Body of pancreas (tissue), 4 donors: ENCODE measurements at regions not wholly inside any gene's neighbourhood (a gene's known extent, or its start where the extent isn't known, plus 50 kb on each side); places are given as distances from the start of the nearest gene placed in this dataset.
A peak's percentile ranks its signal among the peaks of the same experiment; 100 is the strongest.

Experiments
- ATAC-seq: fragments of 150-250 bp; one replicate; pipeline ENCODE4 v1.9.1; 2016
- DNase-seq, 4 donors: peaks; one replicate each; pipeline ENCODE4 v3.0.0-alpha.2; 2019
- H3K27ac ChIP-seq, 4 donors: fragments of 200-600 bp; sonication (generic); 1 replicate in 3 of 4; 2 replicates in 1 of 4; pipeline versions ENCODE4 v1.5.1 to v1.6.1; 2016 to 2019; ENCODE audit warnings: mild to moderate bottlenecking in 1 of 4, mixed read lengths in 1 of 4, moderate library complexity in 1 of 4
- H3K27me3 ChIP-seq, 2 donors: fragments of 200-600 bp; sonication (generic); one replicate each; pipeline ENCODE4 v1.6.0; 2016; ENCODE audit warnings: mild to moderate bottlenecking in 1 of 2
- H3K36me3 ChIP-seq, 2 donors: fragments of 200-600 bp; sonication (generic); replicated peaks in 1 of 2; 2 replicates each; pipeline ENCODE4 v1.5.1; 2016; ENCODE audit warnings: low read depth in 2 of 2; ENCODE audit not compliant: insufficient read depth in 1 of 2
- H3K4me1 ChIP-seq: fragments of 200-600 bp; sonication (generic); one replicate; pipeline ENCODE4 v1.6.0; 2016
- H3K4me3 ChIP-seq, 2 donors: fragments of 200-600 bp; sonication (generic); 1 replicate in 1 of 2; 2 replicates in 1 of 2; pipeline ENCODE4 v1.5.1; 2016 to 2019
- H3K9me3 ChIP-seq, 3 donors: fragments of 200-600 bp; sonication (generic); 1 replicate in 2 of 3; 2 replicates in 1 of 3; pipeline ENCODE4 v1.5.1; 2016
- CTCF ChIP-seq, 7 experiments: fragments of 450-650 bp in 4 of 7; fragments of 200-600 bp in 3 of 7; sonication (generic) in 3 of 7; IDR thresholded peaks; one replicate each; pipeline ENCODE4 v1.5.1; 2016 to 2019; ENCODE audit warnings: antibody characterized with exemption in 7 of 7
- POLR2A ChIP-seq, 3 donors: fragments of 450-650 bp; IDR thresholded peaks; one replicate each; pipeline ENCODE4 v1.6.1; 2016; ENCODE audit warnings: antibody characterized with exemption in 3 of 3, mild to moderate bottlenecking in 2 of 3
- WGBS, 2 donors: methylation state at CpG; one replicate each; pipeline ENCODE4 v1.1.5; 2017; 5-methylcytosine and 5-hydroxymethylcytosine counted together
- intact Hi-C: fragments of 100-400 bp; cut with DNase I; formaldehyde crosslinking; loops from one replicate; pipeline ENCODE4 v1.15.1; 2023

GRCh38 chr21:35976481-35976880 is 83.8 kb downstream of the SETD4 start:
- Histone ChIP-seq H3K27me3 (no peaks in the 10 kb centered on the region), H3K9me3 (no peaks in the 10 kb centered on the region), H3K36me3 (no peaks in the 10 kb centered on the region), H3K27ac (no peak overlapping the region), H3K4me3 (no peak overlapping the region), H3K4me1 (peaks cover 5% of the 10 kb centered on the region)
- intact Hi-C loops, result no loop called here
- ATAC-seq (no peak), DNase-seq (no peak)
- WGBS, 2 donors, result 80 to 83% methylated on average over 2 of the region's 2 CpGs
- TF ChIP-seq CTCF (IDR thresholded peaks at IDR 0.05) (no peak), POLR2A (IDR thresholded peaks at IDR 0.05) (no peak)

- DNase-seq (peak in 3 of 4 donors; percentile 26 to 70 (median 48)), ATAC-seq (peak; percentile 65)
- no peaks in the 10 kb centered on the region for H3K27me3 ChIP-seq
- no peaks in the 10 kb centered on the region for H3K36me3 ChIP-seq
- 18 to 23% methylated on average over 11 of the region's 11 CpGs for WGBS, 2 donors
- H3K27ac ChIP-seq, result no peak overlapping the region
- H3K4me3 ChIP-seq, result no peak overlapping the region
- peaks cover 5% of the 10 kb centered on the region for H3K4me1 ChIP-seq
- no peak for TF ChIP-seq POLR2A (IDR thresholded peaks at IDR 0.05)
- no peak for TF ChIP-seq CTCF (IDR thresholded peaks at IDR 0.05)
- intact Hi-C loops, result no loop called here
- no peaks in the 10 kb centered on the region for H3K9me3 ChIP-seq
These were observed 85.6 kb downstream of the SETD4 start for GRCh38 chr21:35974775-35975174.

GRCh38 chr21:35971824-35972223 is 88.5 kb downstream of the SETD4 start:
- H3K27ac ChIP-seq, result no peak overlapping the region
- 89 to 100% methylated on average over 1 of the region's 1 CpG for WGBS, 2 donors
- no peaks in the 10 kb centered on the region for H3K27me3 ChIP-seq
- H3K9me3 ChIP-seq, result no peaks in the 10 kb centered on the region
- peaks cover 5% of the 10 kb centered on the region for H3K4me1 ChIP-seq
- ATAC-seq (no peak), DNase-seq (no peak)
- intact Hi-C loops, result no loop called here
- H3K36me3 ChIP-seq, result no peaks in the 10 kb centered on the region
- TF ChIP-seq POLR2A (IDR thresholded peaks at IDR 0.05), result no peak
- no peak for TF ChIP-seq CTCF (IDR thresholded peaks at IDR 0.05)
- H3K4me3 ChIP-seq, result no peak overlapping the region

GRCh38 chr21:35969281-35969680 is 91.0 kb downstream of the SETD4 start:
- H3K9me3 ChIP-seq, result no peaks in the 10 kb centered on the region
- H3K36me3 ChIP-seq, result no peaks in the 10 kb centered on the region
- 94 to 96% methylated on average over 6 of the region's 6 CpGs for WGBS, 2 donors
- ATAC-seq (no peak), DNase-seq (no peak)
- H3K27me3 ChIP-seq, result no peaks in the 10 kb centered on the region
- no peak overlapping the region for H3K27ac ChIP-seq
- H3K4me3 ChIP-seq, result no peak overlapping the region
- intact Hi-C loops, result no loop called here
- no peaks in the 10 kb centered on the region for H3K4me1 ChIP-seq
- TF ChIP-seq CTCF (IDR thresholded peaks at IDR 0.05) (no peak), POLR2A (IDR thresholded peaks at IDR 0.05) (no peak)

- H3K27me3 ChIP-seq, result no peaks in the 10 kb centered on the region
- no peaks in the 10 kb centered on the region for H3K9me3 ChIP-seq
- H3K4me1 ChIP-seq, result no peaks in the 10 kb centered on the region
- WGBS, 2 donors, result 89% methylated on average over 3 of the region's 3 CpGs
- no peak overlapping the region for H3K27ac ChIP-seq
- H3K4me3 ChIP-seq, result no peak overlapping the region
- intact Hi-C loops, result no loop called here
- TF ChIP-seq POLR2A (IDR thresholded peaks at IDR 0.05) (no peak), CTCF (IDR thresholded peaks at IDR 0.05) (no peak)
- DNase-seq (no peak), ATAC-seq (no peak)
- H3K36me3 ChIP-seq, result no peaks in the 10 kb centered on the region
These were observed 91.8 kb downstream of the SETD4 start for GRCh38 chr21:35968564-35968963.
